RKO (cell line): ENCODE measurements at regions not wholly inside any gene's neighbourhood (a gene's known extent, or its start where the extent isn't known, plus 50 kb on each side); places are given as distances from the start of the nearest gene placed in this dataset.
"Not testable (repeated sequence)": the region's sequence is repeated elsewhere in the genome, so short reads cannot be mapped to it uniquely, and the experiment has no call there.

Source experiments
- DNase-seq: peaks from one replicate; pipeline ENCODE4 v3.0.0-alpha.2; 2016; ENCODE audit warnings: low spot score

GRCh38 chr5:60517094-60517694 is 182.8 kb downstream of the DEPDC1B start:
- no peak for DNase-seq

DNA sequence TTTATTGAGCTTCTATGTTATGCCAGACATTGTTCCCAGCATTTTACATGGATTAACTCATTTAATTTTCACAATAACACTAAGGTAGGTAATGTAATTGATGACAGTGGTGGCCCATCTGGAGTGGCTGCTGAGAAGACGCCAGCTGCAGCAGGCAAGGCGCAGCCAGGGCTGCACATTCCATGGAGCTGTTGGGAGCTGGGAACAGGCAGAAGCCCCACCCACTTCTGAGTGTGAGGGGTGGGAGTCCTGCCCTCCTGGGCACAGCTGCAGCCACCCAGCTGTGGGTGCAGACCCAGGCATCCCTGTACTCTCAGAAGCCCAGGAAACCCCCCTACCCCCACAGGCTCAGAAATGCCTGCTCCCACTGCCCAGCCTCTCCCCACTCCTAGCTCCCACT is 183.3 kb downstream of the DEPDC1B start:
- DNase-seq = no peak

DNA sequence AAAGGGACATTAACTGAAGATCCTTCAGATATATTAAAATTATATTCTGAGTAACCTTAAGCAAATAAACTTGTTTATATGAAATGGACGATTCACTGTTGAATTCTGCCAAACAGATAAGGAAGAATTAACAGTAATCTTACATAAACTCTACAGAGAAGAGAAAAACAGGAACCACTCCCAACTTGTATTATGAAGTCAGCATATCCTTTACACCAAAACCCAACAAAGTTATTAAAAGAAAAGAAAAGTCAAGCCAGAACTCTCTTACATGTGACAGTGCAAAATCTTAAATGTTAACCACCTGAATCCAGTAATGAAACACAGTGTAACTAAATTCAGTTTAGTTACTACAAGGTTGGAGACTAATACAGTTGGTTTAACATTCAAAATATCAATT is 185.8 kb downstream of the DEPDC1B start:
- no peak for DNase-seq

GRCh38 chr5:60512117-60512516 is 187.8 kb downstream of the DEPDC1B start:
- DNase-seq = no peak

DNA sequence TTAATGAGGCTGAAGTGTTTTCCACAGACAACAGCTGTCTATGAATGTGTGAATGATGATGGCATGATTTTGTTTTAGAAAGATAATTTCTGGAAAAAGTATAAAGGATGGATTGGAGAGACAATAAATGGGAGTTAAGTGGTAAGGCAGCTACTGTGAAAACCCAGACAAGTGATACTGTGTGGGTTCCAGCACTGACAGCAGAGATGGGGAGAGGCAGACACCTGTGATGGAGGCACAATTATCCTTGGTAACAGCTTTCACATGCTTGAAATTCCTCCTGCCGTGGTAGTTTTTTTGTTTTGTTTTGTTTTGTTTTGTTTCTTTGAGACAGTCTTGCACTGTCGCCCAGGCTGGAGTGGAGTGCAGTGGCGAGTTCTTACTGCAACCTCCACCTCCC is 189.3 kb downstream of the DEPDC1B start:
- no peak for DNase-seq

GRCh38 chr5:60510049-60510448 is 189.9 kb downstream of the DEPDC1B start:
- DNase-seq = no peak

DNA sequence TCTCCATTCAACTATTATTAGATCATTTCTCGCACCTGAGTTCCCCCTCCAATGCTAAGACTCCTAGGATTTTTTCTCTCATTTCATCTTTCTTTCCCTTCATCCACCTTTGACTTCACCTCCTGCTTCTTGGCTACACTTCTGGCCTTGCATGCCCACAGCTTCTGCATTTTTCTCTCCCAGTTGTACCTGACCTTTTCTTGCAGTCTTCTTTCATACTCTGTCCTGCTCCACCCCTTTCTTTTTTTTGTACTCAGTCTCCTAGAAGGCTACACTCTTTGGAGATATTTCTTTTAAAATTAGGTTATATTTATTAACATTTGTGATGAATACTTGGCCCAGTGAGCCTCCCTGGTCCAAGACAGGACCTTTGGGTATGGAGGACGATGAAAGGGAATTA is 190.4 kb downstream of the DEPDC1B start:
- DNase-seq = no peak

DNA sequence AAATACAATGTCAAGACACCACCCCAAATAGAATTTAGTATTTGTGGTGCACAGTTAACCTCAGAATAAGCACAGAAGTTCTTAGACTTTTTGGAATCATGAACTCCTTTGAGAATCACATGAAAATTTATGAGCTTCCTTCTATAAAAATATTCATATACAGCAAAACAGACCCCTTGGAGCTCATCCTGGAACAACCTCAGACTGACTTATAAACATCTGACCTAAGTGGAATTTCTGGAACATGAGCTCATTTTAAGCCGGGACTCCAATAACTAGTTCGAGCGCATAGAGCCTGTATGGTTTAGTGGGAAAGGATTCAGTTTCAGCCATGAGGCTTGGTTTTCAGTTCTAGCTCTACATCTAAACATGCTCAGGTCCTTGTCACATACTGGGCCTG is 192.3 kb downstream of the DEPDC1B start:
- no peak for DNase-seq

DNA sequence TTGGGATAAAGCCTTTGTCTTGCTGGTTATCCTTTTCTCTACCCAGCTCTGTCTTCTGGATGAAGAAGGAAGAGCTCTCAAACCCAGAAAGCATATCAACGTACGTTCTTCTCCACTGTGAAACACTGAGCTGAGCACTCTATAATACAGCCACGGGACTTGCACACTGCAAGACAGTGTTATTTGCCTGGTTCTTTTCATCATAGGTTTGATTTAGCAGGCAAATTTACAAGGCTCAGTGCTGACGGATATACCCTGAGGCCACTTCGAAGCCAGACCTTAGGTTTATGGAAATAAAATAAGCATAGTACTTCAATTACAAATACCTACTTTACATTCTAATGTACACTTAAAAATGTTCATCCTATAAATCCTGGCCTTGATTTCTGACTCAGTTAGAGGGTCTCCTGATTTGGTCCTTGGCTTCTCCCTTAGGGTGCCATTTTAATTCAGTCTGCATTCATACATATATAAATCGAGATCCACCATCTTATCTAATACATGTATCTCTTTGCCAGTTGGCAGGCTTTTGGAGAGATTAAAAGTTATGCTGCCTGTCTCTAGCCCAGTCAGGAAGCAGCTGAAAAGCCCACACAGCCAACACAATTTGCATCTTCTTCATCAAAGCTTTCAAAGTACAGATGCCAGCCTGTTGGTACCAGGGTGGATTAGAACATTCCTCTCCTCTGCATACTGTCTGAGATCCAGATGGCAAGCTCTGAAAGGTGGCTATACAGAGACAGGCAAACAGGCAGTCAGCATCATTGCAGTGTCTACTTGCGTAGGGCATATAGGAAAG is 194.4 kb downstream of the DEPDC1B start:
- DNase-seq = no peak

DNA sequence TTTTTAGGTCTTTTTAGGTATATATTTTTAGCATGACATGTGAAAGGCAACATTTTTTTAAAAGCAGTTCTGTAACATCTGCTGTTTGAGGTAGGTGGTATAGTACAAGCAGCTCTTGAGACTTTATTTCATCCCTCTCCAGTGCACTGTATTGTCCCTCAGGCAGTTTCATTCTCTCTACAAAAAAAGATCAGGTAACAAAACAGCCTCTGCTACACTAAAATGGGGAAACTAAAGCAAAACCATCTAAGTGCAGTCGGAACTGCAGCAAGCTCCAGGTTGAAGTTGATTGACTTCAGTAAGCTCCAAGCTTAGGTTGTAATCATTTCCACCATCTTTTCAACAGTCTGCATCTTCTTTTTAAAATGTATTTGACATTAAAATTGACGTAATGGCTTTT is 195.6 kb downstream of the DEPDC1B start:
- no peak for DNase-seq

DNA sequence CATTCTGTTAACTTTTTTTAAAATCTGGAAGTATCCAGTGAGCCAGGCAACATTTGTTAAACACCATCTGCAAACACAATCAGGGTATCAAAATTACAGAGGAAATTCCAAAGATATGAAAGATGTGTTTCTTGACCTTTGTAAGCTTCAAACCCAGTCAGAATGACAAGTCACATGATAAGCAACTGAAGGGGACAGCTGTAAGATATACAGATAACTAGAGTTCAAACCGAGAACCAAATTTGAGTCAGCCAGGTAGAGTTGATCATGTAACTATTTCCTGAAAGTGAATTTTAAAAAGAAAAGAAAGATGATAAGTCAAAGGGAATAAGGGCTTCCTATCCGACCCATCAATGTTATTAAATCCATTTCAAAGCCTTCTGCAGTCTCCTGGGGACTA is 196.2 kb downstream of the DEPDC1B start:
- no peak for DNase-seq

GRCh38 chr5:60497706-60498500 is 202.1 kb downstream of the DEPDC1B start:
- DNase-seq = no peak

GRCh38 chr5:60495644-60496520 is 204.1 kb downstream of the DEPDC1B start:
- no peak for DNase-seq

- no peak for DNase-seq
These were observed 205.3 kb downstream of the DEPDC1B start for GRCh38 chr5:60494635-60495034.

DNA sequence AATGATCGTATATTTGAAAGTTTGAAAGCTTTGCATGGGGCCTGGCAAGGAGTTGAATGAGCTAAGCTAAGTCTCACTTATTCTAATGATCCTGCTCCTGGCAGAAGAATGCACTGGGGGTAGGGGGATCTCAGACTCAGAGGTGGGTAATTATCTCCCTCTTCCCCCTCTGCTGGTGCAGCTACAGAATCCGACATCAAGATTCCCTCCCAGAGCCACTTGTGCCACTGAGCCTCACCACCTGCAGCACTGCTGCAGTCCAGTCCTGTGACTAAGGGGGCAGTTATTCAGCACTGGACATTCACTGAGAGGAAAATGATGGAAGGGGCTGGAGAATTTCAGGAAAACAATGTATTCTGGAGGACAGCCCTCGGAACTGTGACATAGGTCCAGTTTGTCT is 205.8 kb downstream of the DEPDC1B start:
- no peak for DNase-seq

DNA sequence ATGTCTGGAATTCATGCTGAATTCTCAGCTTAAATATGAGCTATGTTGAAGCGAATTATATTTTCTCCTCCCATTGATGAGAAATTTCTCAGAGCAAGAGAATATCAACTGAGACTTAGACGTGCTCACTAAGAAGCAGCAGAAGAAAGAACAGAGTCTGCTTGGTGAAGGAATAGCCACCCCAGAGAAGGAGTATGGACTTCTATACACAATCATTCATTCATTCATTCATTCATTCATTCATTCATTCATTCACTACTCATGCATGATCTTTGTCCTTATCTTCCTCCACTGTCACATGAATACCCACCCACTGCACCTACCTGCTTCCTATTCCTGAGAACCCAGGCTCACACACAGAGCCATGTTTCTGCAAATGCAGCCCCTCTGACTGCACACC is 206.6 kb downstream of the DEPDC1B start:
- no peak for DNase-seq

DNA sequence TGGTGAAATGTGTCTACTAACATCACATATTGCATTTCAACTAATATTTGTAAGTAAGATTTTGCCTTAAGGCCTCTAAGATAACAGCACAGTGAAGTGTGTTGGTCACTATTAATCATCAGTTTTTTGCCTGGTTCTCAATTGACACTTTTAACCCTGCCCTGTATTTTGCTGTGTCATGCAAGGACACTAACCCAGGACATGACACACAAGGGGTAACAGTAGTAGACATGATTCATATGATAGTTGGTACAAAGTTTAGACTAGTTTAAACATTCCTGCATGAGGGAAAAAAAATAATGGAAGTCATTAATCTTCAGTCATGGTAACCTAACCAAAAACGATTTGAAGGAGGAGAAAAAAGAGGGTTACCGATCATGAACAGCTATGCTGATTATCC is 207.0 kb downstream of the DEPDC1B start:
- DNase-seq = peak; percentile 59

- DNase-seq = not testable (repeated sequence)
These were observed 207.6 kb downstream of the DEPDC1B start for GRCh38 chr5:60492358-60492757.

DNA sequence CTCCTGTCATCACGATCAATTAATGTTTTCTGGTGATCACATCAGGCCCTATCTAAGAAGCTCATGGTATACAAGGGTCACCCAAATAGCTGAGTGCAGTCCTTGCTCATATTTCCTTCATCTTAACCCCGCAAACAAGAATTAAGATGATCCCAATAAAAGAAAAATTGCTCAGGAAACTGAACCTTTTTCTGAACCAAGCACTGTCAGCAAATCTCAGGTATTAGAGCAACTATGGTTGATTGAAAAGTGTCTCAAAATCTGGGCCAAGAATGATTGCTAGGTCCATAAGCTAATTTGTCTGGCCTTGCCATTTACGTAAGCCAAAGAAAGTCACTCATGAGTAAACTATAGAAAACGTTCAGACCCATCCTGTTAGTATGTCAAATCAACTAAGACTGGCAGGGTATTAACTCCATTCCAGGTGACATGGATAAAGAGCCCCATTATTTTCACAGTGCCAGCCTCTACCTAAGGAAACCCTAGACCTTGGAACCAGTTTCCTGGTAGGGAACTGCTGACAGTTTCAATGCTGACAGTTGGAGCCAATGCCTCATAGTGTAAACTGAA is 209.3 kb downstream of the DEPDC1B start:
- DNase-seq = no peak

DNA sequence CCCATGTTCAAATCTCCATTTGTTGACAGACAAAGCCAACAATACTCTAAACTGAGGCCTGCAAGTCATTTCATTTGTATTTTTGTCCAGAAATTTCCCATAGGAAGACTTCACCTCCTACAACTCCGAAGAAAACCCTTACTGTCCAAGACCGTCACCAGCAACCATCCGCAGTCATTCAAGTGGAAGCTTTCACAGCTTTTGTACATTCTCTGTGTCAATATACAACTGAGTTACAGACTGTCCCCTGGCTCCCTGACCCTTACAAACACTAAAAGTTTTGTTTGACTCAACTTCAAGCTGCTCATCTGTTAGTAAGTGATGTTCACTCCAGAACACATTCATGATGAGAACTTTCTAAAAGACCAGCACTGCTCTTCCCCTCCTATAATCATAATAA is 210.1 kb downstream of the DEPDC1B start:
- DNase-seq = no peak

DNA sequence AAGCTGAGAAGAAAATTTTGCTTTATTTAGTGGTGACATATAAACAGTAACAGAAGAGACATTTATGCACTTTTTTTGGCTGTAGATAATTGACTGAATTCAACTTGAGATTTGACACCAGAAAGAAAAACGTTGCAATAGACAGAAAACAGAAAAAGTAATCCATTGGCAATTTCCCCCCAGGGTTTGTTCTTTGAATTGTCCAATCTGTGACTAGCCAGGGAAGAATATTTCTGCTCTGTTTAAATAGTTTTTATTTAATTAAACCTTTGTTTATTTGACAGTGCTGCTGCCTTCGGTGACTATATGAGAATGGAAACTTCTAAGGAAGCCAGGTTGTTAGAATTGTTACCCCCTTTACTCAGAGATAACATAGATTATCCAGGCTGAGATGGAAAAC is 210.6 kb downstream of the DEPDC1B start:
- DNase-seq = no peak
